ENCODE measurements at regions not wholly inside any gene's neighbourhood (a gene's known extent, or its start where the extent isn't known, plus 50 kb on each side); places are given as distances from the start of the nearest gene placed in this dataset.

- no peaks in the 10 kb centered on the region for H3K27me3 Mint-ChIP-seq
- no peak for ATAC-seq (ENCODE audit: low read depth in 2 of 2)
- no peak for DNase-seq
Observed at GRCh38 chr13:56670563-56670962, 470.2 kb upstream of the PRR20A start.

GRCh38 chr13:56681404-56681803 lies 459.3 kb upstream of the PRR20A start:
- no peaks in the 10 kb centered on the region for H3K36me3 Mint-ChIP-seq
- no peaks in the 10 kb centered on the region for H3K4me1 ChIP-seq (ENCODE audit: control insufficient read depth, insufficient read depth, low read length, poor library complexity, severe bottlenecking)
- DNase-seq: no peak
- peaks cover 0 to 15% (median 5%) of the 10 kb centered on the region in 7 donors for H3K9me3 Mint-ChIP-seq
- no peak for ATAC-seq (ENCODE audit: low read depth in 2 of 2)
- no peak overlapping the region for H3K4me3 ChIP-seq (ENCODE audit: low read depth, low read length)
- no peak overlapping the region for H3K27ac ChIP-seq (ENCODE audit: insufficient read depth, low read length, poor library complexity, severe bottlenecking)
- no peaks in the 10 kb centered on the region for H3K27me3 ChIP-seq (ENCODE audit: control insufficient read depth, insufficient read depth, low read length)
- H3K4me3 Mint-ChIP-seq: no peak overlapping the region
- H3K27ac Mint-ChIP-seq: no peak overlapping the region
- H3K27me3 Mint-ChIP-seq: no peaks in the 10 kb centered on the region
- H3K4me1 Mint-ChIP-seq: no peaks in the 10 kb centered on the region
- H3K9me3 ChIP-seq (ENCODE audit: control insufficient read depth in 2 of 2, low read length in 2 of 2): peaks cover 5 to 12% of the 10 kb centered on the region in 2 experiments
- H3K36me3 ChIP-seq (ENCODE audit: control insufficient read depth, insufficient read depth, low read length): no peaks in the 10 kb centered on the region

More at GRCh38 chr13:56670563-56670962, 470.2 kb upstream of the PRR20A start:
- Mint-ChIP-seq H3K4me1 (no peaks in the 10 kb centered on the region), H3K27ac (no peak overlapping the region), H3K4me3 (no peak overlapping the region), H3K36me3 (no peaks in the 10 kb centered on the region), H3K9me3 (peaks cover 0 to 24% (median 5%) of the 10 kb centered on the region in 7 donors)
- H3K27me3 ChIP-seq (ENCODE audit: control insufficient read depth, insufficient read depth, low read length): no peaks in the 10 kb centered on the region
- H3K36me3 ChIP-seq (ENCODE audit: control insufficient read depth, insufficient read depth, low read length): no peaks in the 10 kb centered on the region
- H3K27ac ChIP-seq (ENCODE audit: insufficient read depth, low read length, poor library complexity, severe bottlenecking): no peak overlapping the region
- no peaks in the 10 kb centered on the region for H3K4me1 ChIP-seq (ENCODE audit: control insufficient read depth, insufficient read depth, low read length, poor library complexity, severe bottlenecking)
- no peak overlapping the region for H3K4me3 ChIP-seq (ENCODE audit: low read depth, low read length)
- H3K9me3 ChIP-seq (ENCODE audit: control insufficient read depth in 2 of 2, low read length in 2 of 2): peaks cover 0 to 4% of the 10 kb centered on the region in 2 experiments

- no peak overlapping the region for H3K4me3 Mint-ChIP-seq
- peaks cover 0 to 7% (median 4%) of the 10 kb centered on the region in 7 donors for H3K9me3 Mint-ChIP-seq
- no peaks in the 10 kb centered on the region for H3K27me3 Mint-ChIP-seq
- Histone ChIP-seq H3K4me1 (ENCODE audit: control insufficient read depth, insufficient read depth, low read length, poor library complexity, severe bottlenecking) (no peaks in the 10 kb centered on the region), H3K27me3 (ENCODE audit: control insufficient read depth, insufficient read depth, low read length) (no peaks in the 10 kb centered on the region), H3K36me3 (ENCODE audit: control insufficient read depth, insufficient read depth, low read length) (no peaks in the 10 kb centered on the region), H3K9me3 (ENCODE audit: control insufficient read depth in 2 of 2, low read length in 2 of 2) (no peaks in the 10 kb centered on the region), H3K4me3 (ENCODE audit: low read depth, low read length) (no peak overlapping the region), H3K27ac (ENCODE audit: insufficient read depth, low read length, poor library complexity, severe bottlenecking) (no peak overlapping the region)
- no peak for DNase-seq
- H3K27ac Mint-ChIP-seq: no peak overlapping the region
- H3K36me3 Mint-ChIP-seq: no peaks in the 10 kb centered on the region
- H3K4me1 Mint-ChIP-seq: no peaks in the 10 kb centered on the region
- no peak for ATAC-seq (ENCODE audit: low read depth in 2 of 2)
Observed at GRCh38 chr13:56687131-56687530, 453.6 kb upstream of the PRR20A start.

- DNase-seq: no peak
- no peak for ATAC-seq (ENCODE audit: low read depth in 2 of 2)
- Histone ChIP-seq H3K4me1 (ENCODE audit: control insufficient read depth, insufficient read depth, low read length, poor library complexity, severe bottlenecking) (no peaks in the 10 kb centered on the region), H3K27ac (ENCODE audit: insufficient read depth, low read length, poor library complexity, severe bottlenecking) (no peak overlapping the region), H3K4me3 (ENCODE audit: low read depth, low read length) (no peak overlapping the region), H3K9me3 (ENCODE audit: control insufficient read depth in 2 of 2, low read length in 2 of 2) (peaks cover 3 to 11% of the 10 kb centered on the region in 2 experiments), H3K36me3 (ENCODE audit: control insufficient read depth, insufficient read depth, low read length) (no peaks in the 10 kb centered on the region), H3K27me3 (ENCODE audit: control insufficient read depth, insufficient read depth, low read length) (no peaks in the 10 kb centered on the region)
- H3K36me3 Mint-ChIP-seq: no peaks in the 10 kb centered on the region
- no peaks in the 10 kb centered on the region for H3K4me1 Mint-ChIP-seq
- H3K27me3 Mint-ChIP-seq: no peaks in the 10 kb centered on the region
- peak overlapping the region in 1 of 3 donors; percentile 12 for H3K27ac Mint-ChIP-seq
- no peak overlapping the region for H3K4me3 Mint-ChIP-seq
- peaks cover 0 to 27% (median 5%) of the 10 kb centered on the region in 7 donors for H3K9me3 Mint-ChIP-seq
Observed at GRCh38 chr13:56697011-56697410, 443.7 kb upstream of the PRR20A start.

GRCh38 chr13:56700324-56700723 lies 440.4 kb upstream of the PRR20A start:
- Histone ChIP-seq H3K4me1 (ENCODE audit: control insufficient read depth, insufficient read depth, low read length, poor library complexity, severe bottlenecking) (no peaks in the 10 kb centered on the region), H3K36me3 (ENCODE audit: control insufficient read depth, insufficient read depth, low read length) (no peaks in the 10 kb centered on the region), H3K27ac (ENCODE audit: insufficient read depth, low read length, poor library complexity, severe bottlenecking) (no peak overlapping the region), H3K4me3 (ENCODE audit: low read depth, low read length) (no peak overlapping the region), H3K9me3 (ENCODE audit: control insufficient read depth in 2 of 2, low read length in 2 of 2) (no peaks in the 10 kb centered on the region), H3K27me3 (ENCODE audit: control insufficient read depth, insufficient read depth, low read length) (no peaks in the 10 kb centered on the region)
- Mint-ChIP-seq H3K4me1 (no peaks in the 10 kb centered on the region), H3K9me3 (peaks cover 1 to 20% (median 4%) of the 10 kb centered on the region in 7 donors), H3K36me3 (no peaks in the 10 kb centered on the region), H3K27me3 (no peaks in the 10 kb centered on the region), H3K27ac (peak overlapping the region in 1 of 3 donors; percentile 92), H3K4me3 (no peak overlapping the region)
- no peak for DNase-seq
- ATAC-seq (ENCODE audit: low read depth in 2 of 2): no peak

- ATAC-seq (ENCODE audit: low read depth in 2 of 2) (no peak), DNase-seq (no peak)
- Mint-ChIP-seq H3K9me3 (peaks cover 1 to 33% (median 9%) of the 10 kb centered on the region in 7 donors), H3K36me3 (no peaks in the 10 kb centered on the region), H3K27me3 (no peaks in the 10 kb centered on the region), H3K27ac (no peak overlapping the region), H3K4me3 (no peak overlapping the region), H3K4me1 (no peaks in the 10 kb centered on the region)
- no peaks in the 10 kb centered on the region for H3K4me1 ChIP-seq (ENCODE audit: control insufficient read depth, insufficient read depth, low read length, poor library complexity, severe bottlenecking)
- H3K36me3 ChIP-seq (ENCODE audit: control insufficient read depth, insufficient read depth, low read length): no peaks in the 10 kb centered on the region
- H3K27ac ChIP-seq (ENCODE audit: insufficient read depth, low read length, poor library complexity, severe bottlenecking): no peak overlapping the region
- no peak overlapping the region for H3K4me3 ChIP-seq (ENCODE audit: low read depth, low read length)
- no peaks in the 10 kb centered on the region for H3K9me3 ChIP-seq (ENCODE audit: control insufficient read depth in 2 of 2, low read length in 2 of 2)
- no peaks in the 10 kb centered on the region for H3K27me3 ChIP-seq (ENCODE audit: control insufficient read depth, insufficient read depth, low read length)
Observed at GRCh38 chr13:56706485-56706884, 434.2 kb upstream of the PRR20A start.

GRCh38 chr13:56713656-56714055 lies 427.1 kb upstream of the PRR20A start:
- H3K9me3 Mint-ChIP-seq: peaks cover 1 to 22% (median 4%) of the 10 kb centered on the region in 7 donors
- Histone ChIP-seq H3K27me3 (ENCODE audit: control insufficient read depth, insufficient read depth, low read length) (no peaks in the 10 kb centered on the region), H3K9me3 (ENCODE audit: control insufficient read depth in 2 of 2, low read length in 2 of 2) (no peaks in the 10 kb centered on the region), H3K27ac (ENCODE audit: insufficient read depth, low read length, poor library complexity, severe bottlenecking) (no peak overlapping the region), H3K36me3 (ENCODE audit: control insufficient read depth, insufficient read depth, low read length) (no peaks in the 10 kb centered on the region), H3K4me3 (ENCODE audit: low read depth, low read length) (no peak overlapping the region), H3K4me1 (ENCODE audit: control insufficient read depth, insufficient read depth, low read length, poor library complexity, severe bottlenecking) (no peaks in the 10 kb centered on the region)
- no peaks in the 10 kb centered on the region for H3K27me3 Mint-ChIP-seq
- DNase-seq: no peak
- no peak overlapping the region for H3K4me3 Mint-ChIP-seq
- no peaks in the 10 kb centered on the region for H3K36me3 Mint-ChIP-seq
- H3K4me1 Mint-ChIP-seq: no peaks in the 10 kb centered on the region
- no peak for ATAC-seq (ENCODE audit: low read depth in 2 of 2)
- H3K27ac Mint-ChIP-seq: no peak overlapping the region

- no peak overlapping the region for H3K27ac ChIP-seq (ENCODE audit: insufficient read depth, low read length, poor library complexity, severe bottlenecking)
- Mint-ChIP-seq H3K9me3 (peaks cover 2 to 25% (median 8%) of the 10 kb centered on the region in 7 donors), H3K27ac (no peak overlapping the region), H3K36me3 (no peaks in the 10 kb centered on the region), H3K4me3 (no peak overlapping the region), H3K27me3 (no peaks in the 10 kb centered on the region), H3K4me1 (no peaks in the 10 kb centered on the region)
- ATAC-seq (ENCODE audit: low read depth in 2 of 2) (no peak), DNase-seq (no peak)
- H3K9me3 ChIP-seq (ENCODE audit: control insufficient read depth in 2 of 2, low read length in 2 of 2): no peaks in the 10 kb centered on the region
- no peak overlapping the region for H3K4me3 ChIP-seq (ENCODE audit: low read depth, low read length)
- H3K4me1 ChIP-seq (ENCODE audit: control insufficient read depth, insufficient read depth, low read length, poor library complexity, severe bottlenecking): no peaks in the 10 kb centered on the region
- H3K36me3 ChIP-seq (ENCODE audit: control insufficient read depth, insufficient read depth, low read length): no peaks in the 10 kb centered on the region
- H3K27me3 ChIP-seq (ENCODE audit: control insufficient read depth, insufficient read depth, low read length): no peaks in the 10 kb centered on the region
Observed at GRCh38 chr13:56718791-56719190, 421.9 kb upstream of the PRR20A start.
